HepG2 (cell line): ENCODE measurements at regions not wholly inside any gene's neighbourhood (a gene's known extent, or its start where the extent isn't known, plus 50 kb on each side); places are given as distances from the start of the nearest gene placed in this dataset.

Experiments used
- ATAC-seq: fragments of 200-7000 bp; cut with Tn5 transposase; 3 replicates; pipeline ENCODE4 v1.9.1; 2020; ENCODE audit warnings: mild to moderate bottlenecking, moderate library complexity
- BruUV-seq: library from RNA; stranded (reverse); fragments of 400-500 nt; replicated peaks from 2 replicates; lab custom pipeline; 2021; lab: Mats Ljungman, UMichigan
- CTCF ChIA-PET: fragments of 300-600 bp; formaldehyde crosslinking; extraction: SDS; loops from one replicate; lab custom pipeline; 2021; ENCODE audit warnings: low total read pairs, inconsistent platforms, low intra/inter-chr PET ratio; lab: Yijun Ruan, JAX
- POLR2A ChIA-PET: fragments of 350-600 bp; sonication (Branson Sonifier 250); formaldehyde crosslinking; loops from one replicate; lab custom pipeline; 2020; ENCODE audit warnings: antibody characterized with exemption, inconsistent platforms; lab: Yijun Ruan, JAX
- DNase-seq: peaks from one replicate; pipeline ENCODE4 v3.0.0-alpha.2; 2015; ENCODE audit warnings: low spot score
- FAIRE-seq: peaks from 3 replicates; lab custom pipeline; 2011; peaks lifted over from hg19 to GRCh38; lab: Jason Lieb, UNC
- H2AFZ ChIP-seq: one replicate; pipeline ENCODE4 v1.6.1; 2011; ENCODE audit warnings: low read length, inconsistent platforms
- H3K27ac ChIP-seq: fragments of 300-600 bp; 3 replicates; pipeline ENCODE4 v1.8.0; 2011; ENCODE audit warnings: mixed run types, mild to moderate bottlenecking, mixed read lengths, low read length, inconsistent platforms; ENCODE audit not compliant: insufficient read depth; ENCODE audit errors: extremely low read length
- H3K27me3 ChIP-seq, 2 experiments: fragments of 200-600 bp in 1 of 2; 2 replicates in 1 of 2; 3 replicates in 1 of 2; pipeline versions ENCODE4 v1.6.0 to v1.8.0; 2011; ENCODE audit warnings: low read length in 2 of 2, mild to moderate bottlenecking in 2 of 2, moderate library complexity in 2 of 2, inconsistent platforms in 1 of 2; ENCODE audit not compliant: insufficient read depth in 2 of 2, control insufficient read depth in 1 of 2
- H3K36me3 ChIP-seq, 2 experiments: fragments of 200-600 bp in 1 of 2; replicated peaks in 1 of 2; 2 replicates in 1 of 2; 3 replicates in 1 of 2; pipeline versions ENCODE4 v1.5.1 to v1.8.0; 2011; ENCODE audit warnings: low read length in 2 of 2, inconsistent platforms in 1 of 2; ENCODE audit not compliant: insufficient read depth in 2 of 2, control insufficient read depth in 1 of 2
- H3K4me1 ChIP-seq: 2 replicates; pipeline ENCODE4 v1.5.1; 2012; ENCODE audit warnings: low read length, inconsistent platforms; ENCODE audit not compliant: insufficient read depth
- H3K4me2 ChIP-seq: 2 replicates; pipeline ENCODE4 v1.6.0; 2011; ENCODE audit warnings: low read depth, low read length, inconsistent platforms
- H3K4me3 ChIP-seq, 3 experiments: fragments of 200-600 bp in 1 of 3; sonication (generic), shearing (Covaris generic) in 1 of 3; replicated peaks in 1 of 3; 2 replicates each; pipeline ENCODE4 v1.5.1; 2011 to 2016; ENCODE audit warnings: low read length in 3 of 3, inconsistent platforms in 2 of 3, low read depth in 2 of 3, mild to moderate bottlenecking in 2 of 3, control low read depth in 1 of 3, mixed read lengths in 1 of 3; ENCODE audit not compliant: insufficient read depth in 1 of 3
- H3K79me2 ChIP-seq: one replicate; pipeline ENCODE4 v1.6.1; 2011; ENCODE audit warnings: low read length, inconsistent platforms; ENCODE audit not compliant: insufficient read depth
- H3K9ac ChIP-seq: 2 replicates; pipeline ENCODE4 v1.6.0; 2011; ENCODE audit warnings: mild to moderate bottlenecking, low read depth, low read length, inconsistent platforms; ENCODE audit not compliant: insufficient read depth
- H3K9me3 ChIP-seq: 2 replicates; pipeline ENCODE4 v1.5.1; 2012; ENCODE audit warnings: mild to moderate bottlenecking, low read length
- H4K20me1 ChIP-seq: 2 replicates; pipeline ENCODE4 v1.6.0; 2011; ENCODE audit warnings: inconsistent platforms, mild to moderate bottlenecking, low read length, moderate library complexity; ENCODE audit not compliant: insufficient read depth
- IKZF4 ChIP-seq: sonication (generic); formaldehyde crosslinking; IDR thresholded peaks from 2 replicates; pipeline ENCODE4 v1.5.1; 2020; ENCODE audit warnings: borderline replicate concordance, mild to moderate bottlenecking, low read depth, missing genetic modification reagents; ENCODE audit errors: not compliant biosample characterization
- PHB2 ChIP-seq: fragments of 450-650 bp; IDR thresholded peaks from 2 replicates; pipeline ENCODE4 v1.6.1; 2018; ENCODE audit not compliant: partially characterized antibody
- PLRG1 ChIP-seq: fragments of 450-650 bp; conservative IDR thresholded peaks from 2 replicates; pipeline ENCODE4 v1.6.1; 2016
- RORA ChIP-seq: sonication (generic); formaldehyde crosslinking; IDR thresholded peaks from 2 replicates; pipeline ENCODE4 v1.5.0; 2020; ENCODE audit warnings: mild to moderate bottlenecking, missing genetic modification reagents, moderate library complexity
- SIN3A ChIP-seq: IDR thresholded peaks from 2 replicates; pipeline ENCODE4 v1.6.1; 2011; ENCODE audit warnings: low read depth, mild to moderate bottlenecking, control low read depth, low read length, borderline replicate concordance
- TBX3 ChIP-seq: fragments of 450-650 bp; IDR thresholded peaks from 2 replicates; pipeline ENCODE4 v1.6.1; 2017; ENCODE audit warnings: antibody characterized with exemption, mild to moderate bottlenecking, inconsistent platforms, borderline replicate concordance
- THYN1 ChIP-seq: sonication (generic); formaldehyde crosslinking; IDR thresholded peaks from 2 replicates; pipeline ENCODE4 v1.8.1; 2023; ENCODE audit warnings: low read depth, mild to moderate bottlenecking, moderate library complexity, missing genetic modification reagents, borderline replicate concordance
- TOPORS ChIP-seq: sonication (generic); formaldehyde crosslinking; IDR thresholded peaks from 2 replicates; pipeline ENCODE4 v1.8.0; 2023; ENCODE audit warnings: mild to moderate bottlenecking, missing genetic modification reagents
- ZBTB44 ChIP-seq: sonication (generic); formaldehyde crosslinking; IDR thresholded peaks from 2 replicates; pipeline ENCODE4 v1.4.0; 2020; ENCODE audit warnings: missing genetic modification reagents
- ZNF276 ChIP-seq: sonication (generic); formaldehyde crosslinking; IDR thresholded peaks from 2 replicates; pipeline ENCODE4 v1.4.0; 2020; ENCODE audit warnings: mild to moderate bottlenecking, low read depth, missing genetic modification reagents
- ZNF460 ChIP-seq: sonication (generic); formaldehyde crosslinking; IDR thresholded peaks from 2 replicates; pipeline ENCODE4 v1.5.1; 2020; ENCODE audit warnings: missing genetic modification reagents, mild to moderate bottlenecking, borderline replicate concordance
- ZNF567 ChIP-seq: sonication (generic); formaldehyde crosslinking; IDR thresholded peaks from 2 replicates; pipeline ENCODE4 v1.8.1; 2023; ENCODE audit warnings: mild to moderate bottlenecking, missing genetic modification reagents, borderline replicate concordance
- ZNF747 ChIP-seq: sonication (generic); formaldehyde crosslinking; IDR thresholded peaks from 2 replicates; pipeline ENCODE4 v1.8.1; 2023; ENCODE audit warnings: missing genetic modification reagents, mild to moderate bottlenecking, borderline replicate concordance
- WGBS: methylation state at CpG from one replicate; pipeline ENCODE4 v1.1.6; 2017; ENCODE audit warnings: low lambda C conversion rate; 5-methylcytosine and 5-hydroxymethylcytosine counted together
- in situ Hi-C: cut with HindIII; loops from 2 replicates; pipeline ENCODE4 v1.10.0; 2017; ENCODE audit warnings: low pct_unique_long_range_greater_than_20kb; ENCODE audit not compliant: extremely low pct_ligation_motif_present
- intact Hi-C: fragments of 100-400 bp; cut with micrococcal nuclease; formaldehyde crosslinking; loops from one replicate; pipeline ENCODE4 v1.10.0; 2022; ENCODE audit not compliant: unreplicated experiment
- TF ChIP-seq, protein P1 (sequence below): sonication (generic); formaldehyde crosslinking; IDR thresholded peaks from 2 replicates; pipeline ENCODE4 v1.5.0; 2020; ENCODE audit warnings: mild to moderate bottlenecking, missing genetic modification reagents

DNA sequence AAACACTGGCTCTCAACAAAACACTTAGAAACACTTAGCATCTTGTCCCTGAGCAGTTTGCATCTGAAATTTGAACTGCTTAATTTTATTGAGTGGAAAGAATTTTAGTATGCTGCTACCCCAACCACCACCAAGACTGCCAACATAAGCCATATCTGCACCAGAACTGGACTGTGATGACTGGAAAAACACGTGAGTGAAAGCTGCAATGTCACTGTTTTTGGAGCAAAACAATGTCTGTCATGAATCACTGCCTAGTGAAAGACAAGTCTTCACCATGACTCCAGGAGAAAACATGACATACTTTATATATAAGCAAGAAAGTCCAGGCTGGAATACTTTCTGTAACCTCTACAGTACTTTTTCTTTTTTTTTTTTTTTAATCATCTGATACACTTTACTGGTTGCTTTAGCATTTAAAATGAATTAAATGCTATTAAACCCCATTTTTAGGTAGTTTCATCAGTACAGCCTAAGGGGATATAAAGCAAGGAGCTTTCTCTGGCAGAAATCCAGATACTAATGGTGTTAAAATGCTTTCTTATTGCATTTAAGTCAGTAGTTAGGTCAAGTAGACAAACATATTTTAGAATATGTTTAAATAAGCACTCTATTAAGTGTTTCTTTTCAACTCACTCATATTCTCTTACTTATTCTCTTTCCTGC is 2129.4 kb upstream of the PIK3C3 start:
- CTCF ChIA-PET = no interaction called here
- DNase-seq (no peak), FAIRE-seq (no peak)

GRCh38 chr18:39806525-39806924 is 2148.5 kb upstream of the PIK3C3 start:
- intact Hi-C loops (no loop called here), in situ Hi-C loops (no loop called here)
- Histone ChIP-seq H3K9me3 (no peaks in the 10 kb centered on the region), H3K4me2 (no peak overlapping the region), H3K9ac (no peak overlapping the region), H2AFZ (no peak overlapping the region), H3K27ac (no peak overlapping the region), H3K36me3 (no peaks in the 10 kb centered on the region), H3K4me1 (no peaks in the 10 kb centered on the region), H4K20me1 (no peaks in the 10 kb centered on the region), H3K4me3 (no peak overlapping the region), H3K27me3 (no peaks in the 10 kb centered on the region), H3K79me2 (no peaks in the 10 kb centered on the region)
- BruUV-seq = no TSS peak
- DNase-seq (peak; percentile 28), FAIRE-seq (no peak), ATAC-seq (no peak; the same call in 2 of the 3 replicates)
- CTCF ChIA-PET = no interaction called here
- WGBS = 2% methylated on average over 2 of the region's 3 CpGs
- POLR2A ChIA-PET = no interaction called here
- TF ChIP-seq IKZF4 = no peak
- TF ChIP-seq ZNF276 (CRISPR knock-in tag) = no peak
- TF ChIP-seq ZBTB44 (CRISPR knock-in tag) = no peak
- no peak for TF ChIP-seq ZNF567
- TF ChIP-seq, protein P1, sequence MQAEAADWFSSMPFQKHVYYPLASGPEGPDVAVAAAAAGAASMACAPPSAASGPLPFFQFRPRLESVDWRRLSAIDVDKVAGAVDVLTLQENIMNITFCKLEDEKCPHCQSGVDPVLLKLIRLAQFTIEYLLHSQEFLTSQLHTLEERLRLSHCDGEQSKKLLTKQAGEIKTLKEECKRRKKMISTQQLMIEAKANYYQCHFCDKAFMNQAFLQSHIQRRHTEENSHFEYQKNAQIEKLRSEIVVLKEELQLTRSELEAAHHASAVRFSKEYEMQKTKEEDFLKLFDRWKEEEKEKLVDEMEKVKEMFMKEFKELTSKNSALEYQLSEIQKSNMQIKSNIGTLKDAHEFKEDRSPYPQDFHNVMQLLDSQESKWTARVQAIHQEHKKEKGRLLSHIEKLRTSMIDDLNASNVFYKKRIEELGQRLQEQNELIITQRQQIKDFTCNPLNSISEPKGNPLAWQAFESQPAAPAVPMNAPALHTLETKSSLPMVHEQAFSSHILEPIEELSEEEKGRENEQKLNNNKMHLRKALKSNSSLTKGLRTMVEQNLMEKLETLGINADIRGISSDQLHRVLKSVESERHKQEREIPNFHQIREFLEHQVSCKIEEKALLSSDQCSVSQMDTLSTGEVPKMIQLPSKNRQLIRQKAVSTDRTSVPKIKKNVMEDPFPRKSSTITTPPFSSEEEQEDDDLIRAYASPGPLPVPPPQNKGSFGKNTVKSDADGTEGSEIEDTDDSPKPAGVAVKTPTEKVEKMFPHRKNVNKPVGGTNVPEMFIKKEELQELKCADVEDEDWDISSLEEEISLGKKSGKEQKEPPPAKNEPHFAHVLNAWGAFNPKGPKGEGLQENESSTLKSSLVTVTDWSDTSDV = no peak
- no peak for TF ChIP-seq PHB2
- TF ChIP-seq PLRG1 = no peak
- no peak for TF ChIP-seq SIN3A
- TF ChIP-seq ZNF747 (CRISPR knock-in tag) = no peak
- no peak for TF ChIP-seq ZNF460 (CRISPR knock-in tag)

More for the DNA sequence above, 2129.4 kb upstream of the PIK3C3 start:
- H3K79me2 ChIP-seq = no peaks in the 10 kb centered on the region
- no peak overlapping the region for H2AFZ ChIP-seq
- no peak overlapping the region for H3K4me3 ChIP-seq
- H3K9ac ChIP-seq = no peak overlapping the region
- no TSS peak for BruUV-seq
- H4K20me1 ChIP-seq = no peaks in the 10 kb centered on the region
- TF ChIP-seq TOPORS (CRISPR knock-in tag) = no peak
- TF ChIP-seq RORA = no peak
- no peak for TF ChIP-seq THYN1
- TF ChIP-seq TBX3 = no peak
- H3K4me2 ChIP-seq = no peak overlapping the region
- H3K27ac ChIP-seq = no peak overlapping the region
- intact Hi-C loops = loop anchor here (2.0 kb wide), 1 partner anchor 33 kb away; no protein-coding TSS in a partner anchor
- ATAC-seq = no peak
- H3K36me3 ChIP-seq = no peaks in the 10 kb centered on the region
- no peaks in the 10 kb centered on the region for H3K4me1 ChIP-seq
- POLR2A ChIA-PET = no interaction called here
- H3K27me3 ChIP-seq = no peaks in the 10 kb centered on the region
- in situ Hi-C loops = no loop called here
- no peaks in the 10 kb centered on the region for H3K9me3 ChIP-seq
- 0% methylated on average over 1 of the region's 1 CpG for WGBS
